B cell (primary cell): ENCODE measurements at regions not wholly inside any gene's neighbourhood (a gene's known extent, or its start where the extent isn't known, plus 50 kb on each side); places are given as distances from the start of the nearest gene placed in this dataset.
A peak's percentile ranks its signal among the peaks of the same experiment; 100 is the strongest.

Experiments used
- ATAC-seq: fragments of 200-7000 bp; cut with Tn5 transposase; one replicate; pipeline ENCODE4 v1.10.0; 2021; ENCODE audit warnings: low read depth, mild to moderate bottlenecking, moderate number of reproducible peaks, moderate library complexity
- CTCF ChIA-PET: fragments of 350-600 bp; sonication (Branson Sonifier 250); formaldehyde crosslinking; loops from one replicate; lab custom pipeline; 2021; ENCODE audit warnings: antibody characterized with exemption, inconsistent platforms; lab: Charles Lee
- POLR2A ChIA-PET: fragments of 350-600 bp; sonication (Branson Sonifier 250); formaldehyde crosslinking; loops from one replicate; lab custom pipeline; 2021; ENCODE audit warnings: antibody characterized with exemption; lab: Charles Lee
- DNase-seq: peaks from one replicate; pipeline ENCODE4 v3.0.0; 2013
- H2AFZ ChIP-seq: 2 replicates; pipeline ENCODE4 v1.6.1; 2012; ENCODE audit warnings: mild to moderate bottlenecking, low read depth, low read length; ENCODE audit not compliant: insufficient read depth, poor library complexity, severe bottlenecking
- H3K27ac ChIP-seq, 2 donors: 1 replicate in 1 of 2; 2 replicates in 1 of 2; pipeline ENCODE4 v1.5.1; 2012 to 2013; ENCODE audit warnings: low read length in 2 of 2, mild to moderate bottlenecking in 2 of 2, moderate library complexity in 1 of 2
- H3K27me3 ChIP-seq, 4 experiments: fragments of 200-600 bp in 1 of 4; sonication (generic) in 1 of 4; replicated peaks in 1 of 4; 1 replicate in 2 of 4; 2 replicates in 2 of 4; pipeline versions ENCODE4 v1.6.1 to v1.7.0; 2013 to 2016; ENCODE audit warnings: low read length in 3 of 4, mild to moderate bottlenecking in 2 of 4, mixed read lengths in 1 of 4, moderate library complexity in 1 of 4; ENCODE audit not compliant: insufficient read depth in 4 of 4, control insufficient read depth in 3 of 4; ENCODE audit errors: control extremely low read depth in 1 of 4
- H3K36me3 ChIP-seq, 2 experiments: replicated peaks in 1 of 2; 1 replicate in 1 of 2; 2 replicates in 1 of 2; pipeline versions ENCODE4 v1.6.1 to v1.7.1; 2013; ENCODE audit warnings: low read length in 1 of 2; ENCODE audit not compliant: insufficient read depth in 2 of 2, control insufficient read depth in 1 of 2; ENCODE audit errors: control extremely low read depth in 1 of 2, extremely low read depth in 1 of 2
- H3K4me1 ChIP-seq, 2 donors: fragments of 200-600 bp in 1 of 2; sonication (generic) in 1 of 2; 1 replicate in 1 of 2; 2 replicates in 1 of 2; pipeline versions ENCODE4 v1.5.1 to v1.6.1; 2013 to 2017; ENCODE audit warnings: low read length in 2 of 2; ENCODE audit not compliant: control insufficient read depth in 2 of 2, insufficient read depth in 2 of 2
- H3K4me2 ChIP-seq: replicated peaks from 2 replicates; pipeline ENCODE3; 2012; ENCODE audit warnings: mild to moderate bottlenecking, low read depth, low read length; ENCODE audit not compliant: poor library complexity, severe bottlenecking
- H3K4me3 ChIP-seq, 5 experiments: fragments of 200-600 bp in 1 of 5; sonication (generic) in 1 of 5; 1 replicate in 3 of 5; 2 replicates in 2 of 5; pipeline versions ENCODE4 v1.5.1 to v1.7.0; 2011 to 2016; ENCODE audit warnings: low read length in 4 of 5, mild to moderate bottlenecking in 4 of 5, low read depth in 2 of 5, control low read depth in 1 of 5, moderate library complexity in 1 of 5; ENCODE audit not compliant: insufficient read depth in 1 of 5; ENCODE audit errors: control extremely low read depth in 1 of 5, extremely low read depth in 1 of 5
- H3K79me2 ChIP-seq: fragments of 200-600 bp; sonication (generic); one replicate; pipeline ENCODE4 v1.6.0; 2016; ENCODE audit warnings: low read length; ENCODE audit not compliant: control insufficient read depth, insufficient read depth
- H3K9ac ChIP-seq: fragments of 200-600 bp; sonication (generic); 2 replicates; pipeline ENCODE4 v1.6.1; 2017; ENCODE audit warnings: mild to moderate bottlenecking, low read length, moderate library complexity
- H3K9me3 ChIP-seq, 3 donors: one replicate each; pipeline versions ENCODE4 v1.6.1 to v1.7.1; 2013; ENCODE audit warnings: low read length in 2 of 3; ENCODE audit not compliant: control insufficient read depth in 2 of 3, insufficient read depth in 1 of 3; ENCODE audit errors: control extremely low read depth in 1 of 3
- H4K20me1 ChIP-seq: 2 replicates; pipeline ENCODE4 v1.6.0; 2012; ENCODE audit warnings: mild to moderate bottlenecking, low read length; ENCODE audit not compliant: insufficient read depth, control insufficient read depth, poor library complexity, severe bottlenecking
- H3K27ac Mint-ChIP-seq: one replicate; pipeline ENCODE4 v1.8.0; 2021; ENCODE audit warnings: mixed read lengths
- H3K27me3 Mint-ChIP-seq: one replicate; pipeline ENCODE4 v1.8.0; 2021; ENCODE audit warnings: mixed read lengths
- H3K4me1 Mint-ChIP-seq: one replicate; pipeline ENCODE4 v1.8.0; 2021; ENCODE audit warnings: mixed read lengths
- H3K4me3 Mint-ChIP-seq: one replicate; pipeline ENCODE4 v1.8.0; 2021; ENCODE audit warnings: mixed read lengths
- H3K9me3 Mint-ChIP-seq: one replicate; pipeline ENCODE4 v1.8.0; 2022; ENCODE audit warnings: mixed read lengths; ENCODE audit not compliant: insufficient read depth
- EZH2 ChIP-seq: IDR thresholded peaks from 2 replicates; pipeline ENCODE4 v1.6.1; 2012; ENCODE audit warnings: borderline replicate concordance, low read depth, mild to moderate bottlenecking, moderate library complexity, low read length; ENCODE audit not compliant: insufficient read depth, poor library complexity, severe bottlenecking
- WGBS: methylation state at CpG from one replicate; pipeline ENCODE4 v1.1.5; 2013; ENCODE audit warnings: missing lambda C conversion rate; ENCODE audit not compliant: insufficient coverage; 5-methylcytosine and 5-hydroxymethylcytosine counted together
- intact Hi-C: fragments of 100-400 bp; cut with micrococcal nuclease; formaldehyde crosslinking; loops from one replicate; pipeline ENCODE4 v1.10.0; 2022
- TF ChIP-seq, protein P1 (sequence below): fragments of 200-600 bp; IDR thresholded peaks from one replicate; pipeline ENCODE4 v1.8.0; 2022; ENCODE audit warnings: antibody characterized with exemption, mild to moderate bottlenecking

DNA sequence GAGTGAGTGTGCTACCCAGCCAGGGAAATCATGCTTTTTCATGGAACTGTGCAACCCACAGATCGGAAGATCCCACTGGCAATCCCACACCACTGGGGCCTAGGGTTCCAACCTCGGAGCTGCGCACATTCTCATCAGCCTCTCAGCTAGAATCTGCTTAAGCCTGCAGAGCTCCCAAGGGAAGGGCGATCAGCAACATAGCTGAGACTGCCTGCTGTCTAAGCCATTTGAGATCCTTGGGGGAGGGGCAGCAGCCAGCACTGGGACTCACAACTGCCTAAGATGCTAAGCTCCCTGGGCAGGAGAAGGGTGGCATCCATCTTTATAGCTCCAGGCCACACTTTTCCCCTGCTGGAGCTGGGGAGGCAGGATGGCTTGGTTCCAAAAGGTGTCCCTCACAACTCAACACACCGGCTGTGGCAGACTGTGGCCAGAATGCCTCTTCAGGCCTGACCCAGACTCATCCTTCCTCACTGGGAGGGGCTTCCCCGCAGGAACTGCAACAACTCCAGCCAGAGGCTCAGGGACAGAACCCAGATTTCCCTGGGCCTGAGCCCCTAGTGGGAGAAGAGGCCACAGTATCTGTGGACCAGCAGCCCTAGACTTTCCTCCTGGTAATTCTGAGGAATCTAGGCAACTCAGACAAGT is 1133.3 kb upstream of the PIK3C3 start:
- Histone ChIP-seq H3K9me3 (peaks cover 0 to 8% (median 0%) of the 10 kb centered on the region in 3 donors), H3K27ac (no peak overlapping the region), H3K79me2 (no peaks in the 10 kb centered on the region), H3K4me3 (no peak overlapping the region), H3K36me3 (no peaks in the 10 kb centered on the region), H2AFZ (no peak overlapping the region), H3K4me2 (no peak overlapping the region), H4K20me1 (no peaks in the 10 kb centered on the region), H3K27me3 (no peaks in the 10 kb centered on the region), H3K4me1 (no peaks in the 10 kb centered on the region), H3K9ac (no peak overlapping the region)
- ChIA-PET CTCF (no interaction called here), POLR2A (no interaction called here)
- intact Hi-C loops, result no loop called here
- ATAC-seq (no peak), DNase-seq (peak; percentile 1)
- Mint-ChIP-seq H3K4me3 (no peak overlapping the region), H3K9me3 (no peaks in the 10 kb centered on the region), H3K27ac (no peak overlapping the region), H3K27me3 (no peaks in the 10 kb centered on the region), H3K4me1 (no peaks in the 10 kb centered on the region)
- WGBS, result 77% methylated on average over 5 of the region's 6 CpGs
- TF ChIP-seq, protein P1, sequence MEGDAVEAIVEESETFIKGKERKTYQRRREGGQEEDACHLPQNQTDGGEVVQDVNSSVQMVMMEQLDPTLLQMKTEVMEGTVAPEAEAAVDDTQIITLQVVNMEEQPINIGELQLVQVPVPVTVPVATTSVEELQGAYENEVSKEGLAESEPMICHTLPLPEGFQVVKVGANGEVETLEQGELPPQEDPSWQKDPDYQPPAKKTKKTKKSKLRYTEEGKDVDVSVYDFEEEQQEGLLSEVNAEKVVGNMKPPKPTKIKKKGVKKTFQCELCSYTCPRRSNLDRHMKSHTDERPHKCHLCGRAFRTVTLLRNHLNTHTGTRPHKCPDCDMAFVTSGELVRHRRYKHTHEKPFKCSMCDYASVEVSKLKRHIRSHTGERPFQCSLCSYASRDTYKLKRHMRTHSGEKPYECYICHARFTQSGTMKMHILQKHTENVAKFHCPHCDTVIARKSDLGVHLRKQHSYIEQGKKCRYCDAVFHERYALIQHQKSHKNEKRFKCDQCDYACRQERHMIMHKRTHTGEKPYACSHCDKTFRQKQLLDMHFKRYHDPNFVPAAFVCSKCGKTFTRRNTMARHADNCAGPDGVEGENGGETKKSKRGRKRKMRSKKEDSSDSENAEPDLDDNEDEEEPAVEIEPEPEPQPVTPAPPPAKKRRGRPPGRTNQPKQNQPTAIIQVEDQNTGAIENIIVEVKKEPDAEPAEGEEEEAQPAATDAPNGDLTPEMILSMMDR, result no peak
- no peak for TF ChIP-seq EZH2

DNA sequence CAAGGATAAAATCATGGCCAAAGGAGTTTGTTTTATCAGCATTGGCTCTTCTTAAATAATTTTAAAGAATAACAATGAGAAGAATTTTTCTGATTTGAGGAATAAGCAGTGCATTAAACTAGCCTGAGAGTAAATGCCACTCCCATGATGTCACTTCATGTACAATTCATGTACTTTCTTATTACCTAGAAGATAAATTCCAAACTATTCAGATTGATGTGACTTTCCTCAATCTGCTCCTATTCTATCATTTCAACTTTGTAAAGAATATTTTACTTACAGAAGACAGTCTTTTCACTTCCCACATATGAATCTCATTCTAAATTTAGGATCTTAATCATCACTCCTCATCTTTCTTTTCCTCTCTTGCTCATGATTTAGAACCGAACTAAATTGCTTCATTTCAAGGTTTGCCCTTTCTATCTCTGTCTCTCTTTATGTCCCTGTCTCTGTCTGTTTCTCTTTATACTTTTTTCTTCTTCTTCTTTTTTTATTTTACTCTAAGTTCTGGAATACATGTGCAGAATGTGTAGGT is 1142.0 kb upstream of the PIK3C3 start:
- intact Hi-C loops, result no loop called here
- no peaks in the 10 kb centered on the region for H3K79me2 ChIP-seq
- H3K4me2 ChIP-seq, result no peak overlapping the region
- H3K4me1 ChIP-seq, result no peaks in the 10 kb centered on the region
- ChIA-PET POLR2A (no interaction called here), CTCF (no interaction called here)
- TF ChIP-seq EZH2, result no peak
- TF ChIP-seq, protein P1, result no peak
- no peak overlapping the region for H3K9ac ChIP-seq
- H3K9me3 Mint-ChIP-seq, result no peaks in the 10 kb centered on the region
- no peaks in the 10 kb centered on the region for H3K27me3 Mint-ChIP-seq
- no peak overlapping the region for H2AFZ ChIP-seq
- ATAC-seq (no peak), DNase-seq (no peak)
- H3K4me1 Mint-ChIP-seq, result no peaks in the 10 kb centered on the region
- H3K27ac Mint-ChIP-seq, result no peak overlapping the region
- H4K20me1 ChIP-seq, result no peaks in the 10 kb centered on the region
- WGBS, result 75% methylated on average over 1 of the region's 1 CpG
- no peaks in the 10 kb centered on the region for H3K27me3 ChIP-seq
- H3K27ac ChIP-seq, result no peak overlapping the region
- H3K4me3 ChIP-seq, result no peak overlapping the region
- no peaks in the 10 kb centered on the region for H3K36me3 ChIP-seq
- H3K9me3 ChIP-seq, result no peaks in the 10 kb centered on the region
- no peak overlapping the region for H3K4me3 Mint-ChIP-seq
